OCI-LY3 (cell line): ENCODE measurements at regions not wholly inside any gene's neighbourhood (a gene's known extent, or its start where the extent isn't known, plus 50 kb on each side); places are given as distances from the start of the nearest gene placed in this dataset.

Experiments
- H2AFZ ChIP-seq: fragments of 200-600, 300-600 bp; shearing (Covaris generic); 2 replicates; pipeline ENCODE4 v1.6.0; 2014; ENCODE audit warnings: antibody characterized with exemption, low read depth, low read length
- H3K27ac ChIP-seq: fragments of 200-600, 300-600 bp; sonication (generic); 2 replicates; pipeline ENCODE4 v1.5.1; 2014; ENCODE audit warnings: mild to moderate bottlenecking, low read length, moderate library complexity, mixed read lengths
- H3K27me3 ChIP-seq: fragments of 200-600, 300-600 bp; sonication (generic); 2 replicates; pipeline ENCODE4 v1.6.1; 2014; ENCODE audit warnings: low read depth, low read length, mixed read lengths
- H3K36me3 ChIP-seq: fragments of 200-600, 300-600 bp; sonication (generic); replicated peaks from 2 replicates; pipeline ENCODE3; 2014; ENCODE audit warnings: low read depth, low read length, mixed read lengths
- H3K4me1 ChIP-seq: fragments of 300-600, 200-600 bp; sonication (generic); 2 replicates; pipeline ENCODE4 v1.6.1; 2014; ENCODE audit warnings: low read length, mixed read lengths
- H3K4me2 ChIP-seq: fragments of 200-600, 300-600 bp; sonication (generic); 2 replicates; pipeline ENCODE4 v1.6.1; 2014; ENCODE audit warnings: low read length, mixed read lengths
- H3K4me3 ChIP-seq: fragments of 300-600, 200-600 bp; sonication (generic); 2 replicates; pipeline ENCODE4 v1.5.1; 2014; ENCODE audit warnings: antibody characterized with exemption, mild to moderate bottlenecking, low read length, moderate library complexity
- H3K79me2 ChIP-seq: fragments of 300-600, 200-600 bp; shearing (Covaris generic); 2 replicates; pipeline ENCODE4 v1.6.1; 2014; ENCODE audit warnings: mild to moderate bottlenecking, low read length, mixed read lengths
- H3K9ac ChIP-seq: fragments of 300-600, 200-600 bp; shearing (Covaris generic); 2 replicates; pipeline ENCODE4 v1.6.0; 2014; ENCODE audit warnings: mild to moderate bottlenecking, low read length, moderate library complexity
- H3K9me3 ChIP-seq: fragments of 200-600, 300-600 bp; shearing (Covaris generic); 2 replicates; pipeline ENCODE4 v1.6.1; 2014; ENCODE audit warnings: low read length, mixed read lengths; ENCODE audit not compliant: insufficient read depth
- H4K20me1 ChIP-seq: fragments of 200-600, 300-600 bp; sonication (generic); 2 replicates; pipeline ENCODE4 v1.6.1; 2016; ENCODE audit warnings: low read length, mixed read lengths; ENCODE audit not compliant: insufficient read depth
- CTCF ChIP-seq: fragments of 200-600, 300-600 bp; sonication (generic); IDR thresholded peaks from 2 replicates; pipeline ENCODE4 v1.5.1; 2014; ENCODE audit warnings: antibody characterized with exemption, low read length, low read depth
- EZH2phosphoT487 ChIP-seq: fragments of 200-600 bp; shearing (Covaris generic); IDR thresholded peaks from 2 replicates; pipeline ENCODE4 v1.6.1; 2018; ENCODE audit warnings: antibody characterized with exemption, mixed run types, low read depth

GRCh38 chr7:107907-108306, 84.5 kb upstream of the FAM20C start:
- H3K36me3 ChIP-seq, result no peaks in the 10 kb centered on the region
- H3K4me3 ChIP-seq, result no peak overlapping the region
- no peaks in the 10 kb centered on the region for H3K27me3 ChIP-seq
- H3K9me3 ChIP-seq, result no peaks in the 10 kb centered on the region
- no peaks in the 10 kb centered on the region for H3K79me2 ChIP-seq
- no peak overlapping the region for H3K27ac ChIP-seq
- H4K20me1 ChIP-seq, result no peaks in the 10 kb centered on the region
- H3K9ac ChIP-seq, result no peak overlapping the region
- TF ChIP-seq CTCF, result no peak
- H3K4me1 ChIP-seq, result no peaks in the 10 kb centered on the region
- no peak overlapping the region for H3K4me2 ChIP-seq
- H2AFZ ChIP-seq, result no peak overlapping the region

GRCh38 chr7:109094-109493, 83.3 kb upstream of the FAM20C start:
- no peak overlapping the region for H3K9ac ChIP-seq

GRCh38 chr7:109898-110556, 82.3 kb upstream of the FAM20C start:
- no peak overlapping the region for H3K9ac ChIP-seq
- no peak overlapping the region for H2AFZ ChIP-seq
- TF ChIP-seq EZH2phosphoT487 (no peak), CTCF (no peak)
- no peaks in the 10 kb centered on the region for H3K27me3 ChIP-seq
- H3K4me3 ChIP-seq, result no peak overlapping the region
- no peaks in the 10 kb centered on the region for H3K36me3 ChIP-seq
- H3K4me1 ChIP-seq, result no peaks in the 10 kb centered on the region
- no peaks in the 10 kb centered on the region for H3K9me3 ChIP-seq
- H3K4me2 ChIP-seq, result no peak overlapping the region
- no peak overlapping the region for H3K27ac ChIP-seq
- no peaks in the 10 kb centered on the region for H3K79me2 ChIP-seq
- no peaks in the 10 kb centered on the region for H4K20me1 ChIP-seq

More at GRCh38 chr7:109094-109493, 83.3 kb upstream of the FAM20C start:
- Histone ChIP-seq H3K4me3 (no peak overlapping the region), H3K79me2 (no peaks in the 10 kb centered on the region), H3K4me1 (no peaks in the 10 kb centered on the region), H3K36me3 (no peaks in the 10 kb centered on the region), H3K27ac (no peak overlapping the region), H3K4me2 (no peak overlapping the region), H3K27me3 (no peaks in the 10 kb centered on the region), H4K20me1 (no peaks in the 10 kb centered on the region), H3K9me3 (no peaks in the 10 kb centered on the region), H2AFZ (no peak overlapping the region)
- TF ChIP-seq CTCF, result no peak
- TF ChIP-seq EZH2phosphoT487, result no peak

GRCh38 chr7:110557-111232, 81.7 kb upstream of the FAM20C start:
- Histone ChIP-seq H3K4me2 (no peak overlapping the region), H3K36me3 (no peaks in the 10 kb centered on the region), H3K79me2 (no peaks in the 10 kb centered on the region), H2AFZ (no peak overlapping the region), H3K4me1 (no peaks in the 10 kb centered on the region), H3K9me3 (no peaks in the 10 kb centered on the region), H3K27me3 (no peaks in the 10 kb centered on the region), H3K9ac (no peak overlapping the region), H4K20me1 (no peaks in the 10 kb centered on the region), H3K27ac (no peak overlapping the region), H3K4me3 (no peak overlapping the region)
- TF ChIP-seq EZH2phosphoT487, result no peak
- no peak for TF ChIP-seq CTCF
